HEK293T (cell line): ENCODE measurements at regions not wholly inside any gene's neighbourhood (a gene's known extent, or its start where the extent isn't known, plus 50 kb on each side); places are given as distances from the start of the nearest gene placed in this dataset.

Experiments used
- CTBP1 ChIP-seq: fragments of 450-650 bp; IDR thresholded peaks from 2 replicates; pipeline ENCODE4 v1.6.1; 2016; ENCODE audit warnings: borderline replicate concordance
- FOXK2 ChIP-seq: fragments of 450-650 bp; IDR thresholded peaks from 2 replicates; pipeline ENCODE4 v1.6.1; 2016; ENCODE audit warnings: mild to moderate bottlenecking
- LEF1 ChIP-seq: fragments of 450-650 bp; IDR thresholded peaks from 2 replicates; pipeline ENCODE4 v1.6.1; 2017; ENCODE audit warnings: mild to moderate bottlenecking, borderline replicate concordance
- NFRKB ChIP-seq: fragments of 450-650 bp; IDR thresholded peaks from 2 replicates; pipeline ENCODE4 v1.6.1; 2016; ENCODE audit warnings: mild to moderate bottlenecking, moderate library complexity
- PKNOX1 ChIP-seq: fragments of 450-650 bp; IDR thresholded peaks from 2 replicates; pipeline ENCODE4 v1.6.1; 2016
- SUZ12 ChIP-seq: fragments of 450-650 bp; IDR thresholded peaks from 2 replicates; pipeline ENCODE4 v1.6.1; 2016; ENCODE audit warnings: mild to moderate bottlenecking
- TARDBP ChIP-seq: fragments of 450-650 bp; IDR thresholded peaks from 2 replicates; pipeline ENCODE4 v1.6.1; 2016

GRCh38 chr18:22098563-22098989 lies 70.8 kb upstream of the GATA6 start:
- TF ChIP-seq PKNOX1 (no peak), SUZ12 (no peak), NFRKB (no peak), LEF1 (no peak), CTBP1 (peak; percentile 37; the same call in 1 of the 2 replicates), FOXK2 (no peak), TARDBP (no peak)
